Endodermal cell (in vitro differentiated cells): ENCODE measurements at regions not wholly inside any gene's neighbourhood (a gene's known extent, or its start where the extent isn't known, plus 50 kb on each side); places are given as distances from the start of the nearest gene placed in this dataset.

Source experiments
- DNase-seq: peaks from one replicate; pipeline ENCODE4 v3.0.0-alpha.2; 2017
- H3K27ac ChIP-seq: 2 replicates; pipeline ENCODE4 v1.5.1; 2013; ENCODE audit warnings: mild to moderate bottlenecking, low read depth, low read length, moderate library complexity
- H3K27me3 ChIP-seq: 2 replicates; pipeline ENCODE4 v1.6.1; 2013; ENCODE audit warnings: mild to moderate bottlenecking, low read length, moderate library complexity; ENCODE audit not compliant: insufficient read depth, control insufficient read depth, poor library complexity, severe bottlenecking
- H3K36me3 ChIP-seq: 2 replicates; pipeline ENCODE4 v1.7.0; 2013; ENCODE audit warnings: mild to moderate bottlenecking, low read length, moderate library complexity; ENCODE audit not compliant: control insufficient read depth, insufficient read depth
- H3K4me1 ChIP-seq: one replicate; pipeline ENCODE4 v1.7.0; 2013; ENCODE audit warnings: low read length; ENCODE audit not compliant: control insufficient read depth, insufficient read depth
- H3K4me3 ChIP-seq: 2 replicates; pipeline ENCODE4 v1.5.1; 2013; ENCODE audit warnings: mild to moderate bottlenecking, low read length, moderate library complexity
- H3K9ac ChIP-seq: 2 replicates; pipeline ENCODE4 v1.6.1; 2013; ENCODE audit warnings: mild to moderate bottlenecking, low read length, moderate library complexity; ENCODE audit not compliant: poor library complexity, severe bottlenecking; ENCODE audit errors: extremely low read depth
- H3K9me3 ChIP-seq: 2 replicates; pipeline ENCODE4 v1.6.1; 2013; ENCODE audit warnings: mild to moderate bottlenecking, low read length, moderate library complexity; ENCODE audit not compliant: control insufficient read depth
- H3K27ac Mint-ChIP-seq: 2 replicates; pipeline ENCODE4 v1.8.0; 2020; ENCODE audit warnings: mixed read lengths
- H3K27me3 Mint-ChIP-seq: 2 replicates; pipeline ENCODE4 v1.8.0; 2021; ENCODE audit warnings: mild to moderate bottlenecking, mixed read lengths; ENCODE audit not compliant: insufficient read depth
- H3K36me3 Mint-ChIP-seq: 2 replicates; pipeline ENCODE4 v1.8.0; 2020; ENCODE audit warnings: low read depth, mixed read lengths
- H3K4me1 Mint-ChIP-seq: 2 replicates; pipeline ENCODE4 v1.8.0; 2020; ENCODE audit warnings: mixed read lengths
- H3K4me3 Mint-ChIP-seq: 2 replicates; pipeline ENCODE4 v1.8.0; 2020; ENCODE audit warnings: mild to moderate bottlenecking, moderate library complexity, mixed read lengths
- H3K9me3 Mint-ChIP-seq: 2 replicates; pipeline ENCODE4 v1.8.0; 2020; ENCODE audit warnings: mild to moderate bottlenecking, mixed read lengths
- WGBS, 2 experiments: methylation state at CpG; one replicate each; pipeline versions ENCODE4 v1.1.5 to v1.1.7; 2013; ENCODE audit warnings: missing lambda C conversion rate in 2 of 2, mixed read lengths in 1 of 2; ENCODE audit not compliant: insufficient coverage in 1 of 2, insufficient read length in 1 of 2; 5-methylcytosine and 5-hydroxymethylcytosine counted together
- TF ChIP-seq, protein P1 (sequence below): fragments of 200-600 bp; sonication (generic); conservative IDR thresholded peaks from 2 replicates; pipeline ENCODE4 v1.5.0; 2021; ENCODE audit warnings: antibody characterized with exemption, mild to moderate bottlenecking

DNA sequence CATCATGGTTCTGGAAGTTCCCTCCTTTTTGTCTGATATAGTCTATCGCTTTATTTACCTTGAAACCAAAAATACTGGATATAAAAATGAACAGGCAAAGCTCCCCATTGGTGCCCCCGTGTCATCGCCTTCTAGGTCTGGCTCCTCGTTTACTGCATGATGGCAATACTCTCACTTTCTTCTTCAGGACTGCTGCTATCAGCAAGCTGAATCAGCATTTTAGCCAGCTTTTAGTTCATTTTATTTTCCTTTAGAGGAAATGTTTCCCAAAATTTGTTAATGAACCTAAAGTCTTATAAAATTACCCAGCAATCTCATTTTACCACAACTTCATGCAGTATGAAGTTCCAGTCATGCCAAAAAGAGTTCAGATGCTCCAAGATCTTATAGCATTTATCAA is 80.5 kb downstream of the ZIC3 start:
- Histone ChIP-seq H3K27me3 (no peaks in the 10 kb centered on the region), H3K9me3 (no peaks in the 10 kb centered on the region), H3K9ac (no peak overlapping the region), H3K4me1 (peaks cover 3% of the 10 kb centered on the region), H3K36me3 (no peaks in the 10 kb centered on the region), H3K4me3 (no peak overlapping the region), H3K27ac (no peak overlapping the region)
- no peak for DNase-seq
- no peak overlapping the region for H3K4me3 Mint-ChIP-seq
- peaks cover 10% of the 10 kb centered on the region for H3K4me1 Mint-ChIP-seq
- H3K27ac Mint-ChIP-seq = no peak overlapping the region
- H3K36me3 Mint-ChIP-seq = no peaks in the 10 kb centered on the region
- peaks cover 46% of the 10 kb centered on the region for H3K9me3 Mint-ChIP-seq
- TF ChIP-seq, protein P1, sequence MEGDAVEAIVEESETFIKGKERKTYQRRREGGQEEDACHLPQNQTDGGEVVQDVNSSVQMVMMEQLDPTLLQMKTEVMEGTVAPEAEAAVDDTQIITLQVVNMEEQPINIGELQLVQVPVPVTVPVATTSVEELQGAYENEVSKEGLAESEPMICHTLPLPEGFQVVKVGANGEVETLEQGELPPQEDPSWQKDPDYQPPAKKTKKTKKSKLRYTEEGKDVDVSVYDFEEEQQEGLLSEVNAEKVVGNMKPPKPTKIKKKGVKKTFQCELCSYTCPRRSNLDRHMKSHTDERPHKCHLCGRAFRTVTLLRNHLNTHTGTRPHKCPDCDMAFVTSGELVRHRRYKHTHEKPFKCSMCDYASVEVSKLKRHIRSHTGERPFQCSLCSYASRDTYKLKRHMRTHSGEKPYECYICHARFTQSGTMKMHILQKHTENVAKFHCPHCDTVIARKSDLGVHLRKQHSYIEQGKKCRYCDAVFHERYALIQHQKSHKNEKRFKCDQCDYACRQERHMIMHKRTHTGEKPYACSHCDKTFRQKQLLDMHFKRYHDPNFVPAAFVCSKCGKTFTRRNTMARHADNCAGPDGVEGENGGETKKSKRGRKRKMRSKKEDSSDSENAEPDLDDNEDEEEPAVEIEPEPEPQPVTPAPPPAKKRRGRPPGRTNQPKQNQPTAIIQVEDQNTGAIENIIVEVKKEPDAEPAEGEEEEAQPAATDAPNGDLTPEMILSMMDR = no peak
- no peaks in the 10 kb centered on the region for H3K27me3 Mint-ChIP-seq
- WGBS, 2 experiments = 60 to 93% methylated on average over 1 to 4 of the region's 4 CpGs

DNA sequence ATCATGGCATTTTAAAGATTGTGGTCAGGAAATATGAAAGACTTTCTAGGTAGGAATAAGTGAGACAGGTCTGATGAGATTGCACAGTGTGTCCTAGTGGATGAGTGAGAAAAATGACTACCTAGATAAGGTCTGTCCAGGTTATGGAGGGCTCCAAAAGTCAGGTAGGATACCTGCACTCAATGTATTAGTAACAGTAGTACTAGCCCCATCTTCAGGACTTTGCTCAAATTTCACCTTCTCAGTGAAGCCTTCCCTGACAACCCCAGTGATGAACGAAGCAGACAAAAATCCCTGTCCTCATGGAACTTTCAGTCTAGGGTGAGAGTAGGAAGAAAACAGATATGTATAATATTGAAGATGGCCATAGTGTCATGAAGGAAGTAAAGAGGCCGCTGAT is 85.7 kb downstream of the ZIC3 start:
- Mint-ChIP-seq H3K4me3 (no peak overlapping the region), H3K27ac (no peak overlapping the region), H3K4me1 (no peaks in the 10 kb centered on the region), H3K27me3 (no peaks in the 10 kb centered on the region), H3K36me3 (no peaks in the 10 kb centered on the region), H3K9me3 (peaks cover 39% of the 10 kb centered on the region)
- Histone ChIP-seq H3K27me3 (no peaks in the 10 kb centered on the region), H3K27ac (no peak overlapping the region), H3K4me1 (no peaks in the 10 kb centered on the region), H3K36me3 (no peaks in the 10 kb centered on the region), H3K9me3 (no peaks in the 10 kb centered on the region), H3K4me3 (no peak overlapping the region), H3K9ac (no peak overlapping the region)
- TF ChIP-seq, protein P1 = peak; percentile 48
- WGBS, 2 experiments = 100% methylated on average over 2 of the region's 2 CpGs; no CpG with 5 or more reads in 1 of the 2 experiments
- no peak for DNase-seq

DNA sequence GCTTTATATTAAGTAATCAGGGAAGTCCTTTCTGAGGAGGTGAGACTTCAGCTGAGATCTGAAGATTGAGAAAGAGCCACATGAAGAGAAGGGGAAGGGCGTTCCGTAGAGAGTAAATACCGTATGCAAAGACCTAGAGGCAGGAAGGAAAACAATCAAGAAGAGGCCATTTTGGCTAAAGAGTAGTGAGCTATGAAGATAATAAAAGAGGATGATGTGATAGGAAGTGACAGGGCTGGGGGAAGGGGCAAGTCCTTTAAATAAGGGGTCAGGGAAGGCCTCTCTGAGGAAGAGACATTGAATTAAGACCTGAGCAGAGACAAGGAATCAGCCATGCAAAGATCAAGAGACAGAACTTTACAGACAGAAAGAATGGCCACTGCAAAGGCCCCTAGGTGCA is 86.2 kb downstream of the ZIC3 start:
- Histone ChIP-seq H3K4me3 (no peak overlapping the region), H3K9me3 (no peaks in the 10 kb centered on the region), H3K27ac (no peak overlapping the region), H3K4me1 (no peaks in the 10 kb centered on the region), H3K9ac (no peak overlapping the region), H3K36me3 (no peaks in the 10 kb centered on the region), H3K27me3 (no peaks in the 10 kb centered on the region)
- H3K36me3 Mint-ChIP-seq = no peaks in the 10 kb centered on the region
- no peaks in the 10 kb centered on the region for H3K27me3 Mint-ChIP-seq
- H3K9me3 Mint-ChIP-seq = peaks cover 35% of the 10 kb centered on the region
- 91 to 93% methylated on average over 3 of the region's 3 CpGs for WGBS, 2 experiments
- H3K4me1 Mint-ChIP-seq = no peaks in the 10 kb centered on the region
- no peak overlapping the region for H3K4me3 Mint-ChIP-seq
- no peak for DNase-seq
- TF ChIP-seq, protein P1 = no peak
- H3K27ac Mint-ChIP-seq = no peak overlapping the region
